GM12801 (cell line): ENCODE measurements at regions not wholly inside any gene's neighbourhood (a gene's known extent, or its start where the extent isn't known, plus 50 kb on each side); places are given as distances from the start of the nearest gene placed in this dataset.

ENCODE experiments used
- TF ChIP-seq, protein P1 (sequence below): IDR thresholded peaks from one replicate; pipeline ENCODE4 v1.5.1; 2011; ENCODE audit warnings: control low read depth; ENCODE audit not compliant: insufficient read length; ENCODE audit errors: extremely low read depth

DNA sequence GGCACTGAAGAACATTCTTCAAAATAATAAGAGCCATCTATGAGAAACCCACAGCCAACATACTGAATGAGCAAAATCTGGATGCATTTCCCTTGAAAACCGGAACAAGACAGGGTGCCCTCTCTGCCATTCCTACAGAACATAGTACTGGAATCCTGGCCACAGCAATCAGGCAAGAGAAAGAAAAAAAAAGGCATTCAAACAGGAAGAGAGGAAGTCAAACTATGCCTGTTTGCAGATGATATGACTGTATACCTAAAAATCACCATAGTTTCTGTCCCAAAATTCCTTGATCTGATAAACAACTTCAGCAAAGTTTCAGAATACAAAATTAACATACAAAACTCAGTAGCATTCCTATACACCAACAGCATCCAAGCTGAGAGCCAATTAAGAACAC, 119.5 kb upstream of the PARD3B start:
- TF ChIP-seq, protein P1, sequence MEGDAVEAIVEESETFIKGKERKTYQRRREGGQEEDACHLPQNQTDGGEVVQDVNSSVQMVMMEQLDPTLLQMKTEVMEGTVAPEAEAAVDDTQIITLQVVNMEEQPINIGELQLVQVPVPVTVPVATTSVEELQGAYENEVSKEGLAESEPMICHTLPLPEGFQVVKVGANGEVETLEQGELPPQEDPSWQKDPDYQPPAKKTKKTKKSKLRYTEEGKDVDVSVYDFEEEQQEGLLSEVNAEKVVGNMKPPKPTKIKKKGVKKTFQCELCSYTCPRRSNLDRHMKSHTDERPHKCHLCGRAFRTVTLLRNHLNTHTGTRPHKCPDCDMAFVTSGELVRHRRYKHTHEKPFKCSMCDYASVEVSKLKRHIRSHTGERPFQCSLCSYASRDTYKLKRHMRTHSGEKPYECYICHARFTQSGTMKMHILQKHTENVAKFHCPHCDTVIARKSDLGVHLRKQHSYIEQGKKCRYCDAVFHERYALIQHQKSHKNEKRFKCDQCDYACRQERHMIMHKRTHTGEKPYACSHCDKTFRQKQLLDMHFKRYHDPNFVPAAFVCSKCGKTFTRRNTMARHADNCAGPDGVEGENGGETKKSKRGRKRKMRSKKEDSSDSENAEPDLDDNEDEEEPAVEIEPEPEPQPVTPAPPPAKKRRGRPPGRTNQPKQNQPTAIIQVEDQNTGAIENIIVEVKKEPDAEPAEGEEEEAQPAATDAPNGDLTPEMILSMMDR, result no peak

DNA sequence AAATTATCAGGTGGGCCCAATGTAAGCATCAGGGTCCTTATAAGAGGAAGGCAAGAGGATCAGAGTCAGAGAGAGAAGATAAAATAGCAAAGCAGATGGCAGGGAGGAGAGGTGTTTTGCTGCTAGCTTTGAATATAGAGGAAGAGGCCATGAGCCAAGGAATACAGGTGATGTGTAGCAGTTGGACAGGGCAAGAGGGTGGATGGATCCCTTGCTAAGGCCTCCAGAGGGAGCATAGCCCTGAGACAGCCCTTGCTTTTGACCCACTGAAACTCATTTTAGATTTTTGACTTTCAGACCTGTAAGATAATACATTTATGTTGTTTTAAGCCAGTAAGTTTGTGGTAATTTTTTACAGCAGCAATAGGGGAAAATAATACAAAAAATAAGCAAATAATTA, 116.6 kb upstream of the PARD3B start:
- TF ChIP-seq, protein P1, result no peak

DNA sequence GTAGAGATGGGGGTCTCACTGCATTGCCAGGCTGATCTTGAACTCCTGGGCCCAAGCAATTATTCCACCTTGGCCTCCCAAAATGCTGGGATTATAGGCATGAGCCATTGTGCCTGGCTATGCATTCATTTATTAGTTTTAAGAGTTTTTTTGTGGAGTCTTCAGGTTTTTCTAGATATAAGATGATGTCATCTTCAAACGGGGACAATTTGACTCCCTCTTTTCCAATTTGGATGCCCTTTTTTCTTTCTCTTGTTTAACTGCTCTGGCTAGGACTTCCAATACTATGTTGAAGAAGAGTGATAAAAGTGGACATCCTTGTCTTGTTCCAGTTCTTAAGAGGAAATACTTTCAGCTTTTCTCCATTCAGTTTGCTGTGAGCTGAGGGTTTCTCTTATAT, 113.7 kb upstream of the PARD3B start:
- TF ChIP-seq, protein P1, result no peak

DNA sequence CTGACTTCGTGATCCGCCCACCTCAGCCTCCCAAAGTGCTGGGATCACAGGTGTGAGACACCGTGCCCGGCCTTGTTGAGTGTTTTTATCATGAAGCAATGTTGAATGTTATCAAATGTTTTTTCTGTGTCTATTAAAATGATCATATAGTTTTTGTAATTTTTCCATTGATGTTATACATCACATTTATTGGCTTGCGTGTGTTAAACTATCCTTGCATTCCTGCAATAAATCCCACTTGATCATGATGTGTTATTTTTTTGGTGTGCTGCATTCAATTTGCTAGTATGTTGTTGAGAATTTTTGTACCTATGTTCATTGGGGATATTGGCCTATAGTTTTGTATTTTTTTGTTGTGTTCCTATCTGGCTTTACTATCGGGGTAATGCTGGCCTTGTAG, 113.1 kb upstream of the PARD3B start:
- TF ChIP-seq, protein P1, result no peak

DNA sequence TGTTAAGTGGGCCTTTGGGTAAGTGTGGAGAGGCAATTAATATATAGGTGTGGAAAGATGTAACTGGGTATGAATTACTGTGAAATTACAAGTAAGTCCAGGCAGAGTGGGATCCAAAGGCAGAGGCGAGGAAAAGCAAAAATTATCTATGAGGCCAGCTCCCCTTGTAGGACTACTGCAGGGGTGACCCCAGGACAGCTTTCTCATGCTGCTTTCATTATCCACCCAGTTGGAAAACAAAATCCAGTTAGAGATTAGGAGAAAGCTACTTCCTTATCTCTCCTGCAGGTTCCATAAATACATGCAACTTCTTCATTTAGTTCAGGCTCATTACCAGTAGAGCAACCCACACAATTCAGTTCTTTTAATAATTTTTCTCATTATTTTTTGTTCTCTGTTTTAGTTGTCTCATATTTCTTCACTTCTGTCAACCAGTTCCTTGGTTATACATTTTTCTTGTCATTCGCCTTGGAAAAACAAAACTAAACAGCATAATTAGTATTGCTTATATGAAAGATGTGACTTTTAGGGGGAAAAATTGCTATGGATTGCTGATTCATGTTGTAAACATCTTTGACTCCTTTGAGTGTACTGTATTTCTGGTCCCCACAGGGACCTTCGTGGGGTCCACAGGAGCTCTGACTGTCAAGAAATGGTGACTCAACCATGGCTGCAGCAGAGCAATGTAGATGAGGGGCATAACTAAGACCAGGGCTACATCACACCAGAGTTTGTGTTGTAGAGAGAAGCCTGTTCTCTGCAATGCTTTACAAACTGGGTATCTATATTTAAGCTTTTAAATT, 110.4 kb upstream of the PARD3B start:
- TF ChIP-seq, protein P1, result no peak

DNA sequence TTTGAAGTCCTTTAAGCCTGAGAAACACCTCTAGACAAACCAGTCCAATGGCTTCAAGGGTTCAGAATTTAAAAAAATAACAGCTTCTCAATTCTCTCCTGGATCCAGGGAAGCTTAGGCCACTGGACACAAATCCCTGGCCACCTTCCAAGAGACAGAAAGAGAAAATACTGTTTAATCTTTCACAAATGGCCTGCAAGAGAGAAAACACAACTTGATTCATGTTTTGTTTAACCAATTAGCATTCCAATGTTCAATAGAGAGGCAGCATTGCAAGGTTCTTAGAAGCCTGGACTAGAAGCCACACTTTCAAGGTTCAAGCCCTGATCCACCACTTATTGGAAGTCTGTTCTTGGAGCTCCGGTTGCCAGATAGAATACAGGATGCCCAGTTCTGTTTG, 109.0 kb upstream of the PARD3B start:
- TF ChIP-seq, protein P1, result no peak

DNA sequence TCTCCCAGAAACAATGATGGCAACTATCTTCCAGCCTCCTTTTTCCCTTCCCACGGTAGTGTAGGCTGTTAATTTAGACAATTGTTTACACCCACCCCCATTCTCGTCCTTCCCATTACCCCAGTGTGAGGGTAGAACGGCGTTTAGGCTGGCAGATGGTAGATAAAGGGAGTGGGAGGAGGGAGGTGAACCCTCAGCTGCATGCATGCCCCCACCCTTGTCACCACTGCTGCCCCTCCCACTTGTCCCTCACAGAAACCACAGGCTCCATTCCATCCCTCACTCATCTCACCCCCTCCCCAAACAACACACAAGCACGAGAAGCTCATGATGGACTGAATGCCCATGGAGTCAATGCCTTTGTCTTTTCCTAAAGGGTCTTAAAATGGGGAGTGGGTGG, 107.9 kb upstream of the PARD3B start:
- TF ChIP-seq, protein P1, result no peak
